Breast epithelium (tissue), 4 donors: ENCODE measurements at regions not wholly inside any gene's neighbourhood (a gene's known extent, or its start where the extent isn't known, plus 50 kb on each side); places are given as distances from the start of the nearest gene placed in this dataset.
"Not testable (repeated sequence)": the region's sequence is repeated elsewhere in the genome, so short reads cannot be mapped to it uniquely, and the experiment has no call there.

Source experiments
- DNase-seq, 2 donors: peaks; one replicate each; pipeline ENCODE4 v3.0.0-alpha.2; 2019; ENCODE audit warnings: low spot score in 2 of 2
- H3K27ac ChIP-seq, 2 donors: fragments of 200-600 bp; sonication (generic) in 1 of 2; one replicate each; pipeline ENCODE4 v1.5.1; 2016 to 2019; ENCODE audit warnings: mild to moderate bottlenecking in 1 of 2
- H3K27me3 ChIP-seq, 2 donors: fragments of 200-600 bp; sonication (generic) in 1 of 2; one replicate each; pipeline versions ENCODE4 v1.5.1 to v1.6.0; 2017 to 2019; ENCODE audit warnings: control low read depth in 1 of 2, mild to moderate bottlenecking in 1 of 2
- H3K36me3 ChIP-seq: fragments of 200-600 bp; one replicate; pipeline ENCODE4 v1.5.1; 2019
- H3K4me1 ChIP-seq, 2 donors: fragments of 200-600 bp; sonication (generic); one replicate each; pipeline ENCODE4 v1.5.1; 2016 to 2019; ENCODE audit warnings: control low read depth in 1 of 2
- H3K4me3 ChIP-seq, 3 donors: fragments of 200-600 bp; sonication (generic); 1 replicate in 2 of 3; 2 replicates in 1 of 3; pipeline ENCODE4 v1.5.1; 2016 to 2019; ENCODE audit warnings: mild to moderate bottlenecking in 3 of 3, moderate library complexity in 2 of 3
- H3K9me3 ChIP-seq, 2 donors: fragments of 200-600 bp; sonication (generic) in 1 of 2; one replicate each; pipeline ENCODE4 v1.5.1; 2016 to 2019; ENCODE audit warnings: control low read depth in 1 of 2
- intact Hi-C: fragments of 100-400 bp; cut with DNase I; formaldehyde crosslinking; loops from one replicate; pipeline ENCODE4 v1.15.1; 2023; ENCODE audit warnings: low total_unique reads

DNA sequence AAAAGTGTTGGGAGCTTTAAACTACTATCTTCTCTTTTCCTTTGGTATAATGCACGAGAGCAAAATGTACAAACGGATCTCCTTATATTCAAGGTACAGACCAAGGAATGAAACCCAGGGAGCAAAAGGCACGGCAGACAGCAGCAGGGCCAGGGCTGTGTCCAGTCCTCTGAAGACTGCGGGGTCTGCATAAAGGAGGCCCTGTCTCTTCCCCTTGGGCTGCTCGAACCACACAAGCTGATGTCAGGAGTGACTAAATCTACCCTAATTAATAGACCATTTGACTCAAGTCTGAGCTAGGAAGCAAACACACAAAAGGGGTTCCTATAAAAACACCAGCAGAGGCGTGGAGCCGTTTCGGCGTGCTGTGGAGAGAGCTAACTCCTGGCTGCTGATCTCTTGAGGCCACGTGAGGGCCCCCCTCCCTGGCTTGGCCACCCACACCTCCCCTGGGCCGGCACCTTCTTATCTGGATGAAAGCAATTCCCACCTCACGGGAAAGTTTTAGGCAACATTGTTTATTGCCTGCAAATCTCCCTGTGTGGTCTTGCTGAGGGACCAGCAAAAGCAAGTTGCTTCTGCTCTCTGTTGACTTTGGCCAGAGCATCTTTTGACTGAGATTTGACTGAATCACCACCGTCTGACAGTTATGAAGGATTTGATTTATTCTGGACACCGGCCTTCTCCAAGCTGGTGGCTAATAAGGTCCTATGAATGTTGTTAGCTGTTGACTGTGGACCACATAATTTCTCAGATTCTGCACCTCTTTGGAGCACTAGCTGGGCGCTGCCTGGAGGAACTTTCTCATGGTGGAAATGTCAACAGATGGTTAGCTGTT lies 183.5 kb downstream of the LMLN start:
- H3K27me3 ChIP-seq, H3K4me3 ChIP-seq, H3K9me3 ChIP-seq, H3K4me1 ChIP-seq, H3K27ac ChIP-seq, intact Hi-C loops, DNase-seq, H3K36me3 ChIP-seq: not testable (repeated sequence)

DNA sequence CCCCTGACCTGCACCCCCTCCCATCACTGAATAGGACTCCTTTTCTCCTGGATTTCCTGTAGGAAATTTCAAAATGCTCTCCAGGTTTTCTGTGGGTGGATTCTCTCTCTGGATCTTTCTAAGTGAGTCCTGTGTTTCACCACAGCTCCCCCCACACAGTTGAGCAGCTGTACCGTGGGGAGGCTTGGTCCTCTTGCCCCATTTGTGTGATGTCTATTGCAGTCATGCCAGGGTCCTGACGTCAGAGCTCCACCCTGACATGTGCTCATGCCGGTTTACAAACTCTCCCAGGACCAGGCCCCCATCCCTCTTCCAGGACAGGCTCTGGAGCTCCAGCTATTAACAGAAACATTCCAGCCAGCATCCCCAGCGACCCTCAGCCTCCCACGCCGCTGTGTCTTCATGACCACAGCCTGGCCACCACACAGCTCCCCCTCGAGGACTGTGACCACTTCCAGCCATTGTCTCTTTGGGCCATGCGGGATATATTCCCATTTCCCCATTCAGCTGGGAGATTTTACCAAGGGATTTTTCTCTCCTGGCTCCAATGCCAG lies 185.3 kb downstream of the LMLN start:
- peak in 1 of 2 donors; percentile 28 for DNase-seq

DNA sequence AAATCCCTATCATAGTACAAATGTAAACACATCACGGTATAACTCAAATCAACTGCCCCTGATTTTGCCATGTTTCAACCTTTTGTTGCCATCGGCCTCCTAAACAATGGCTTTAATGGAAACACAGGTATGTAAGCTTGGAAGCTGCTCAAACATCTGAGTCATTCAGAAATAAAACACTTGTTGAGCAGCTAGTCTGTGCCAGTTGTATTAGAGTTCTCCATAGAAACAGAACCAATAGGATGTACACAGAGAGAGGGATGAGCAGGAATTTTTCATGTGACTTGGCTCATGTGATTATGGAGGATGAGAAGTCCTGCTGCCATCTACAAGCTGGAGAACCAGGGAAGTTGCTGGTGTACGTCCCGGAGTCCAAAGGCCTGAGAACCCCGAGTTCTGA lies 186.1 kb downstream of the LMLN start:
- intact Hi-C loops, result not testable (repeated sequence)

More for the DNA sequence above, 185.3 kb downstream of the LMLN start:
- H3K9me3 ChIP-seq, H3K36me3 ChIP-seq, H3K4me3 ChIP-seq, H3K27me3 ChIP-seq, intact Hi-C loops, H3K4me1 ChIP-seq, H3K27ac ChIP-seq: not testable (repeated sequence)

DNA sequence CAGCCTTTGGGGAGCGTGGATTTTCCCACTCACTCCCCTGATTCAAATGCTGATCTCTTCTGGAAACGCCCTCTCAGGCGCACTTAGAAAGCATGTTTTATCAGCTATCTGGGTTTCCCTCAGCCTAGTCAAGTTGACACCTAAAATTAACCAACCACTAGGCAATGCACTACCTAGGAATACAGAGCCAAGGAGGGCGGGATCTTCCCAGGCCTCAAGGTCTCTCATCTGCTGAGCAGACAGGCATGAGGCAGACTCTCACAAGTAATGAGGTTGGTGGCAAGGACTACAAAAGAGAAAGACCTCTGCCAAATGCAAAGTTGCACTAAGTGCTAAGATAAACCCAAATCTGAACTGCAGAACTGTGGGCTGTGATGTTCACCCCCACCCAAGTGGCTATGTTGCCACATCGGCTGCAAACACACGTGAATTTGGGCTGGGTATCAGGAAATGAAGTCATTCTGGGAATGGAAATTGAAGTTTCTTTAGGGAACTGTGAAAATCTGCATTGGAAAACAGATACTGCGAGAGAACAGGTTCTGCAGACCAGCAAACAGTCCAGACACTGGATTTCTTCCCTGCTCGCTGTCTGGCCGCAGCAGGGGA lies 186.6 kb downstream of the LMLN start:
- H3K4me1 ChIP-seq, H3K36me3 ChIP-seq, H3K9me3 ChIP-seq, DNase-seq, H3K4me3 ChIP-seq, H3K27ac ChIP-seq, H3K27me3 ChIP-seq, intact Hi-C loops: not testable (repeated sequence)

More for the DNA sequence above, 186.1 kb downstream of the LMLN start:
- not testable (repeated sequence) for H3K36me3 ChIP-seq, DNase-seq, H3K4me1 ChIP-seq, H3K4me3 ChIP-seq, H3K27me3 ChIP-seq, H3K9me3 ChIP-seq, H3K27ac ChIP-seq

DNA sequence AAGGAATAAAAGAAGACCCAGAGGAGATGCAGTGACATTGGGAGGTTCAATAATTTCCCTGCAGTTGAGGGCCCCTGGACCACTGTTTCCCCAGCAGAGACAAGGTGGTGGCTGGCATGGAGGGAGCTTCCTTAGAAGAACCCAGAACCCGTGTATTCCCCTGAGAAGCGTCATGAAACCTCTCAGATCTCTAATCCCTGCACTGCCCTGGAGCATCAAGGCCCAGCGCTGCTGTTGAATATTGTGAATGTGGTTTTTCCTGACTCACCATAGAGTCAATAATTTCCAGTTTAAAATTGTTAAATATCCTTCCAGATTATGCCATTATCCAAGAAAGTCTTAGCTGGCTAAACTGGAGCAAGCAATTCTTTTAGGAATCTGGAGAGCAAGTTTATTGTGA lies 187.2 kb downstream of the LMLN start:
- H3K9me3 ChIP-seq, H3K27me3 ChIP-seq, H3K4me1 ChIP-seq, H3K27ac ChIP-seq, intact Hi-C loops, H3K36me3 ChIP-seq, H3K4me3 ChIP-seq, DNase-seq: not testable (repeated sequence)

DNA sequence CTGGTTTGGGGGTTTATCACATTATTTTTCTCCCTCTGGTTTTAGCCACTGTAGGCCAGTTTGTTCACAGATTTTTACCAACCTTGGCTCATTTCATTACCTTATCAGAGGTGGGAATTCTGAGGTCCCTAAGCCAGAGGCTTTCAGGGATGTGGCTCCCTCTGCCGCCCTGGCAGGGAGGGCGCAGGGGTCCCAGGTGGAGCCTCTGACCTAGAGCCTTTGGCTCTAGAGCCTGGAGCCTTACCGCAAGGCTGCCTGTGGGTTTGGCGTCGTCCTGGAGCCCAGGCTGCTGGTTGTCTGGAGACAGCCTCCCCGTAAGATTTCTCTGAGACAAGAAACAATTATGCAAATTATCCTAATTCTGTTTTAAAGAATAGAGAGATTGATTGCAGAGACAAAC lies 188.0 kb downstream of the LMLN start:
- H3K27ac ChIP-seq, H3K36me3 ChIP-seq, intact Hi-C loops, H3K4me1 ChIP-seq, H3K4me3 ChIP-seq, H3K27me3 ChIP-seq, H3K9me3 ChIP-seq, DNase-seq: not testable (repeated sequence)

DNA sequence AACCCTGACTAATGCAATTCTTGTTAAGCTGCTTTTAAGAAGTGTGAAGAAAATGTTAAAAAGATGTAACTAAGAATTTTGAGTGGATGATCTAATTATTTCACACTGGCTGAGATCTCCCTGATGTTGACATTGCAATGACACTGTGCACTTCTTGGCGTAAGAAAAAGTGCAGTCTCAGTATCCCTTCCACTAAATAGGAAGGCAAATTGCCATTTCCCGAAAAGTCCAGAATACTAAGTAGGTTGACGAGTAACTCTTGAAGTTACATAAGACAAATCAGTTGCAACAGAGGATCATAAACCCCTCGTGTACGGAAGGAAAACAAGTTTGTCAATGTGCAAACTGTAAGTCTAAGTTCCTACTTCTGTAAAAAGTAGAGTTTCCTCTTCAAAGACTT lies 189.9 kb downstream of the LMLN start:
- H3K36me3 ChIP-seq, DNase-seq, H3K9me3 ChIP-seq, H3K4me3 ChIP-seq, H3K27me3 ChIP-seq, H3K27ac ChIP-seq, intact Hi-C loops, H3K4me1 ChIP-seq: not testable (repeated sequence)

DNA sequence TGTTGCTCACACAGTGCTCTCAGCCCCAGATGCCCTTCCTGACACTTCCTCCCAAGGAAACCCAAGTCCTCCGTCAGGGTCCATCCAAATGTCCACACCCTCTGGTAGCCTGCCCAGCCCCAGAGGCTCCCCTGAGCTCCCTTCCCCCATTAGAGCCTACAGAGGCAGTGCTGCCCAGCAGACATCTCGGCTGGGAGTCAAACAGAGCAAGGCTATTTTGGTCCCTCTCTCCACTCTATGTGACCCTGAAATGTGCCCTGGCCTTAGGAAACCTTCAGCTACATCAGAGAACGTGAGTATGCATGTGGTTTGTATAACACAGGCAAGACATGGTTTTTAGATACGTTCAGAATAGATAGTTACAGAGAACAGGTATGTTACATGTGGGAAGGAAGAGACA lies 191.8 kb downstream of the LMLN start:
- H3K9me3 ChIP-seq, H3K4me1 ChIP-seq, H3K36me3 ChIP-seq, DNase-seq, H3K27ac ChIP-seq, H3K4me3 ChIP-seq, intact Hi-C loops, H3K27me3 ChIP-seq: not testable (repeated sequence)

DNA sequence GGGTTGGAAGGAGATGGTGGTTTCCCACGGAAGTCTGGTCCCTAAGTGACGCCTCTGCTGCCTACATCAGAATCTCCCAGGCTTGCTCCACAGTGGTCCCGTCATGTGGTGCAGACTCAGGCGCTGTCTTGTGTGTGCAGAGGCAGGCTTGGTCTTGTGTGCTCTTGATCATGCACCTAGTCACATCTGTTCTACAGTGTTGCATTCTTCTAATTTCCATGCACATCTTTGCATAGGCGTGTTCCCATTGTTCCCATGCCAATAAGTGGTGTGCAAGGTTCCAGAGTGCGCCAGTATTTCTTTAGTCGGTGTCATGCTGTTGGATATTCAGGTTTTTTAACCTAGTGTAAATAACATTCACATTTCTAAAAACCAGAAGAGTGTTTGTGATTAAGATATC lies 195.8 kb downstream of the LMLN start:
- H3K27ac ChIP-seq, H3K27me3 ChIP-seq, intact Hi-C loops, DNase-seq, H3K4me3 ChIP-seq, H3K36me3 ChIP-seq, H3K9me3 ChIP-seq, H3K4me1 ChIP-seq: not testable (repeated sequence)

DNA sequence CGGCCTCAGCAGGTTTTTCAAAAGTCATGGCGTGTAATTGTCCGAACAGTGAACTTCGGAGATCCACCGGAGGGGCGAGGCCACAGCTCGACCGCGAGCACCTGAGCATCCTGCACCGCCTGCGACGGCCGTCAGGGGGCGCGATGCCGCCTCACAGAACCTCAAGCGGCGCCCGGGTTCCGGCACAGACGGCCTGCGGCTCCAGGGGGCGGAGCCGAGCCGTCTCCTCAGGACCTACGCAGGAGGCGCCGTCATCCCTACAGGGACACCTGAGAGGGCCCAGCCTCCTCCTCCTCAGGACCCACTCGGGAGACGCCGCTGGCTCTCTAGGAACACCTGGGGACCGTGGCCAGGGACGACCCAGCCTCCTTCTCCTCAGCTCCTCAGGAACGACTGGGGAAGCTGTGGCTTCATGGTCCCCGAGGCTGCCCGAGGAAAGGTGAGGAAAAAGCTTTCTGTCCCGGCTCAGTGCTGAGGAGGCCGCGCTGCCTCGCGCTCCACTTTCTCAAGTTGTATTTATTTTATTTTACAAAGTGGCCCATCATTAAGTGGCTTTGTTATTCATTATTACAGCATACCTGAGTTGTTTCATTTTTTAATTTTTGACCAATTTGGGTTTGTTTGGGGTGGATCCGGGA lies 197.3 kb downstream of the LMLN start:
- H3K27me3 ChIP-seq, H3K4me1 ChIP-seq, H3K27ac ChIP-seq, H3K9me3 ChIP-seq, intact Hi-C loops, H3K36me3 ChIP-seq, H3K4me3 ChIP-seq, DNase-seq: not testable (repeated sequence)

DNA sequence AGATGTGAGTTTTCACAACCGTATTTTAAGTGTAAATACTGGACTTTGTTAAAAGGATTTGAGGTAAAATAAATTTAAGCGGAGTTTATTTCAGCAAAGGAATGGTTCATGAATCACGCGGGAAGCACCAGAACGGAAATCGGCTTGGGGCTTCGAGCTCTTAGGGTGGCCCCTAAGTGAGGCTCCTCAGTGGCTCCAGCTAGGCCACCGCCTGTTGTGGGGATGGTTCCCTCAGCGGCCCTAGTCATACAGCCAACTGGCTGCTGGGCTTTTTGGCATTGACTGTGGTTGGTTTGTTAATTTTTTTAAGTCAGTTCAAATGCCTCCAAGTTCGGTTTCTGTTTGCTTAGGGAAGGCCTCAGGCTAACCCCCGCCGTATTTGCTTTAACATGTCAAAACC lies 198.0 kb downstream of the LMLN start:
- H3K4me1 ChIP-seq, H3K9me3 ChIP-seq, H3K36me3 ChIP-seq, intact Hi-C loops, H3K27me3 ChIP-seq, DNase-seq, H3K4me3 ChIP-seq: not testable (repeated sequence)
- H3K27ac ChIP-seq, result peak overlapping the region in 1 of 2 donors; percentile 52
